Osteoblast (primary cell): ENCODE measurements at regions not wholly inside any gene's neighbourhood (a gene's known extent, or its start where the extent isn't known, plus 50 kb on each side); places are given as distances from the start of the nearest gene placed in this dataset.

ENCODE experiments used
- DNase-seq: peaks from one replicate; pipeline ENCODE4 v3.0.0; 2011; ENCODE audit warnings: low spot score, mixed read lengths; ENCODE audit not compliant: insufficient read length; ENCODE audit errors: missing footprints
- H2AFZ ChIP-seq: 2 replicates; pipeline ENCODE4 v1.6.0; 2011; ENCODE audit warnings: mild to moderate bottlenecking, low read length
- H3K27ac ChIP-seq: 2 replicates; pipeline ENCODE4 v1.5.1; 2011; ENCODE audit warnings: mild to moderate bottlenecking, low read depth, low read length, moderate library complexity
- H3K27me3 ChIP-seq: 2 replicates; pipeline ENCODE4 v1.6.0; 2012; ENCODE audit warnings: mild to moderate bottlenecking, control low read depth, inconsistent platforms, low read length, moderate library complexity; ENCODE audit not compliant: insufficient read depth
- H3K36me3 ChIP-seq: 2 replicates; pipeline ENCODE4 v1.5.1; 2011; ENCODE audit warnings: mild to moderate bottlenecking, low read length, control low read depth, moderate library complexity; ENCODE audit not compliant: insufficient read depth
- H3K4me1 ChIP-seq: 2 replicates; pipeline ENCODE4 v1.5.1; 2011; ENCODE audit warnings: mild to moderate bottlenecking, low read length, control low read depth, moderate library complexity; ENCODE audit not compliant: insufficient read depth
- H3K4me2 ChIP-seq: 2 replicates; pipeline ENCODE4 v1.6.0; 2011; ENCODE audit warnings: mild to moderate bottlenecking, low read length; ENCODE audit not compliant: insufficient read depth
- H3K4me3 ChIP-seq: fragments of 200-600 bp; sonication (generic); 3 replicates; pipeline ENCODE4 v1.5.1; 2012; ENCODE audit warnings: mild to moderate bottlenecking, low read length, inconsistent platforms; ENCODE audit not compliant: insufficient read depth
- H3K79me2 ChIP-seq: 2 replicates; pipeline ENCODE4 v1.6.0; 2012; ENCODE audit warnings: mild to moderate bottlenecking, low read length, control low read depth, inconsistent platforms; ENCODE audit not compliant: insufficient read depth
- H3K9me3 ChIP-seq: 2 replicates; pipeline ENCODE4 v1.5.1; 2011; ENCODE audit warnings: low read depth, low read length, control low read depth
- H4K20me1 ChIP-seq: 2 replicates; pipeline ENCODE4 v1.6.0; 2012; ENCODE audit warnings: mild to moderate bottlenecking, low read length, control low read depth; ENCODE audit not compliant: insufficient read depth
- CTCF ChIP-seq: IDR thresholded peaks from 2 replicates; pipeline ENCODE4 v1.5.1; 2011; ENCODE audit warnings: mild to moderate bottlenecking, low read depth, low read length, moderate library complexity; ENCODE audit errors: extremely low read depth

- Histone ChIP-seq H2AFZ (no peak overlapping the region), H3K27ac (no peak overlapping the region), H3K36me3 (no peaks in the 10 kb centered on the region), H3K9me3 (no peaks in the 10 kb centered on the region), H3K4me1 (no peaks in the 10 kb centered on the region), H3K4me2 (no peak overlapping the region), H3K79me2 (no peaks in the 10 kb centered on the region), H3K27me3 (no peaks in the 10 kb centered on the region), H4K20me1 (no peaks in the 10 kb centered on the region), H3K4me3 (no peak overlapping the region)
- DNase-seq: no peak
- TF ChIP-seq CTCF: no peak
Measured at GRCh38 chr20:6831461-6831860, 64.0 kb downstream of the BMP2 start.

- TF ChIP-seq CTCF: no peak
- Histone ChIP-seq H4K20me1 (no peaks in the 10 kb centered on the region), H2AFZ (no peak overlapping the region), H3K4me3 (no peak overlapping the region), H3K9me3 (no peaks in the 10 kb centered on the region), H3K4me2 (no peak overlapping the region), H3K4me1 (no peaks in the 10 kb centered on the region), H3K79me2 (no peaks in the 10 kb centered on the region), H3K36me3 (no peaks in the 10 kb centered on the region), H3K27me3 (no peaks in the 10 kb centered on the region), H3K27ac (no peak overlapping the region)
- DNase-seq: no peak
Measured at GRCh38 chr20:6832811-6833210, 65.3 kb downstream of the BMP2 start.

GRCh38 chr20:6835609-6836008, 68.1 kb downstream of the BMP2 start:
- Histone ChIP-seq H3K4me1 (no peaks in the 10 kb centered on the region), H3K9me3 (no peaks in the 10 kb centered on the region), H3K4me3 (no peak overlapping the region), H3K4me2 (no peak overlapping the region), H3K79me2 (no peaks in the 10 kb centered on the region), H3K27ac (no peak overlapping the region), H4K20me1 (no peaks in the 10 kb centered on the region), H2AFZ (no peak overlapping the region), H3K27me3 (no peaks in the 10 kb centered on the region), H3K36me3 (no peaks in the 10 kb centered on the region)
- DNase-seq: no peak
- no peak for TF ChIP-seq CTCF

GRCh38 chr20:6836821-6837374, 69.4 kb downstream of the BMP2 start:
- no peaks in the 10 kb centered on the region for H3K27me3 ChIP-seq
- DNase-seq: no peak
- no peaks in the 10 kb centered on the region for H3K9me3 ChIP-seq
- no peaks in the 10 kb centered on the region for H4K20me1 ChIP-seq
- no peak for TF ChIP-seq CTCF
- H3K4me1 ChIP-seq: no peaks in the 10 kb centered on the region
- H3K27ac ChIP-seq: no peak overlapping the region
- no peak overlapping the region for H3K4me2 ChIP-seq
- no peak overlapping the region for H2AFZ ChIP-seq
- H3K36me3 ChIP-seq: no peaks in the 10 kb centered on the region
- no peaks in the 10 kb centered on the region for H3K79me2 ChIP-seq
- no peak overlapping the region for H3K4me3 ChIP-seq
